ENCODE measurements at regions not wholly inside any gene's neighbourhood (a gene's known extent, or its start where the extent isn't known, plus 50 kb on each side); places are given as distances from the start of the nearest gene placed in this dataset.

- Histone ChIP-seq H3K27me3 (ENCODE audit: low read depth) (peaks cover 20% of the 10 kb centered on the region), H3K4me3 (no peak overlapping the region), H3K36me3 (no peaks in the 10 kb centered on the region), H3K4me1 (no peaks in the 10 kb centered on the region), H3K27ac (replicated peaks) (no peak overlapping the region), H3K9me3 (replicated peaks) (peaks cover 8% of the 10 kb centered on the region)
- intact Hi-C loops (cut with micrococcal nuclease), result no loop called here
- no peak for TF ChIP-seq CTCF (IDR thresholded peaks at IDR 0.05; ENCODE audit: borderline replicate concordance)
- DNase-seq, result no peak
Measured at GRCh38 chr7:68789597-68789996, 808.7 kb upstream of the AUTS2 start.

DNA sequence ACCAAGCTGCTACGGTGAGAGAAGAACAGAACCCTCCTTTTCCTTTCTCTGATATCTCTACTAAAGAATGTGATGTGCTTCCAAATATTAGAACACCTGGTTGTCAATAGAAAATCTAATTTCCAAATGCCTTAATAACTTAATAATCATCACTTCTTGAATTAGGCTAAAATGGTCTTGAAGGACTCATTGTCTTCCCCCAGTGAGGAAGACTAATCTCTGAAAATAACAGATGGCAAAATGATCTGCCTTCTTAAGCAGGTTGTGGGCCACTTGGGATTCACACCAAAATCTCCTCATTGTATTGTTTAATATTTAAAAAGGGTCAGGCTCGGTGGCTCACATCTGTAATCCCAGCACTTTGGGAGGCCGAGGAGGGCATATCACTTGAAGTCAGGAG is 805.9 kb upstream of the AUTS2 start:
- no peak for DNase-seq
- no peaks in the 10 kb centered on the region for H3K36me3 ChIP-seq
- peaks cover 8% of the 10 kb centered on the region for H3K9me3 ChIP-seq (replicated peaks)
- intact Hi-C loops (cut with micrococcal nuclease), result no loop called here
- no peaks in the 10 kb centered on the region for H3K4me1 ChIP-seq
- no peak for TF ChIP-seq CTCF (IDR thresholded peaks at IDR 0.05; ENCODE audit: borderline replicate concordance)
- peaks cover 20% of the 10 kb centered on the region for H3K27me3 ChIP-seq (ENCODE audit: low read depth)
- H3K27ac ChIP-seq (replicated peaks), result no peak overlapping the region
- no peak overlapping the region for H3K4me3 ChIP-seq

- Histone ChIP-seq H3K9me3 (replicated peaks) (peaks cover 8% of the 10 kb centered on the region), H3K4me3 (no peak overlapping the region), H3K27ac (replicated peaks) (no peak overlapping the region), H3K36me3 (no peaks in the 10 kb centered on the region), H3K27me3 (ENCODE audit: low read depth) (peaks cover 26% of the 10 kb centered on the region), H3K4me1 (no peaks in the 10 kb centered on the region)
- intact Hi-C loops (cut with micrococcal nuclease), result no loop called here
- no peak for TF ChIP-seq CTCF (IDR thresholded peaks at IDR 0.05; ENCODE audit: borderline replicate concordance)
- no peak for DNase-seq
Measured at GRCh38 chr7:68793513-68793912, 804.8 kb upstream of the AUTS2 start.

DNA sequence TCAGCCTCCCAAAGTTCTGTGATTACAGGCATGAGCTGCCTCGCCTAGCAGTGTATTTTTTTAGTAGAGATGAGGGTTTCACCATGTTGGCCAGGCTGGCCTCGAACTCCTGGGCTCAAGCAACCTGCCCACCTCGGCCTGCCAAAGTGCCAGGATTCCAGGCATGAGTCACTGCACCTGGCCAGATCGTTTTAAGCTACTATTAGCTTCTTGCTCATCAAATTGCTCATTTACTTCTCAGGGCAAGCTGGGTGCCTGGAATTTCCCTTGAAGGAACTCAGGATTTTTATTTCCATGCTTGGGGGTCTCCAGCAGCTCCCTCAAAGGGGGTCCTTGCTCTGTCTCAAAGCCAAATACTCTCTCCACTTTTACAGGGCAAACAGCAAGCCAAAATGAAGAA is 798.0 kb upstream of the AUTS2 start:
- DNase-seq, result no peak
- Histone ChIP-seq H3K9me3 (replicated peaks) (no peaks in the 10 kb centered on the region), H3K27ac (replicated peaks) (no peak overlapping the region), H3K36me3 (no peaks in the 10 kb centered on the region), H3K4me3 (no peak overlapping the region), H3K27me3 (ENCODE audit: low read depth) (peaks cover 8% of the 10 kb centered on the region), H3K4me1 (no peaks in the 10 kb centered on the region)
- no peak for TF ChIP-seq CTCF (IDR thresholded peaks at IDR 0.05; ENCODE audit: borderline replicate concordance)
- intact Hi-C loops (cut with micrococcal nuclease), result no loop called here

DNA sequence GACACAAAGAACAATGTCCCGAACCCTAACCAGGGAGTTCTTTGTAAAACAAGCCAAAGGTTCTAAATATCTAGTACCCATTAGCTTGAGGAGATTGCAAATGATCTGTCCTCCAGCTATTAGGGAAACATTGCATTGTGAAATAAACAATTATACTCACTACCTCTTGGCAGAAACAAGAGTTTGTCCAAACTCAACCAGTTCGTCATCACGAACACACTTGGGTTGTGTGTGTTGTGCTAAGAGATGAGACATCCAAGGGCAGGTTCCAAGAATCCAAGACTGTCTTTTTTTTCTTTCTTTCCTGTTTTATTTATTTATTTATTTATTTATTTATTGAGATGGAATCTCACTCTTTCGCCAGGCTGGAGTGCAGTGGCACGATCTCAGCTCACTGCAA is 793.1 kb upstream of the AUTS2 start:
- intact Hi-C loops (cut with micrococcal nuclease), result no loop called here
- Histone ChIP-seq H3K9me3 (replicated peaks) (no peaks in the 10 kb centered on the region), H3K4me3 (no peak overlapping the region), H3K36me3 (no peaks in the 10 kb centered on the region), H3K27ac (replicated peaks) (no peak overlapping the region), H3K27me3 (ENCODE audit: low read depth) (no peaks in the 10 kb centered on the region), H3K4me1 (no peaks in the 10 kb centered on the region)
- DNase-seq, result no peak
- TF ChIP-seq CTCF (IDR thresholded peaks at IDR 0.05; ENCODE audit: borderline replicate concordance), result no peak

GRCh38 chr7:68807666-68808065 is 790.6 kb upstream of the AUTS2 start:
- Histone ChIP-seq H3K27ac (replicated peaks) (no peak overlapping the region), H3K36me3 (no peaks in the 10 kb centered on the region), H3K27me3 (ENCODE audit: low read depth) (no peaks in the 10 kb centered on the region), H3K9me3 (replicated peaks) (no peaks in the 10 kb centered on the region), H3K4me3 (no peak overlapping the region), H3K4me1 (no peaks in the 10 kb centered on the region)
- DNase-seq, result no peak
- no peak for TF ChIP-seq CTCF (IDR thresholded peaks at IDR 0.05; ENCODE audit: borderline replicate concordance)
- intact Hi-C loops (cut with micrococcal nuclease), result no loop called here
